Thyroid gland (tissue), 4 donors: ENCODE measurements at regions not wholly inside any gene's neighbourhood (a gene's known extent, or its start where the extent isn't known, plus 50 kb on each side); places are given as distances from the start of the nearest gene placed in this dataset.
A peak's percentile ranks its signal among the peaks of the same experiment; 100 is the strongest.

ENCODE experiments used
- DNase-seq, 2 donors: peaks; one replicate each; pipeline ENCODE4 v3.0.0-alpha.2; 2019
- H3K27ac ChIP-seq, 3 donors: fragments of 200-600 bp; sonication (generic); 1 replicate in 2 of 3; 2 replicates in 1 of 3; pipeline ENCODE4 v1.5.1; 2016 to 2019; ENCODE audit warnings: mild to moderate bottlenecking in 1 of 3, moderate library complexity in 1 of 3
- H3K27me3 ChIP-seq: fragments of 200-600 bp; sonication (generic); one replicate; pipeline ENCODE4 v1.5.1; 2019
- H3K36me3 ChIP-seq, 2 donors: fragments of 200-600 bp; sonication (generic); one replicate each; pipeline ENCODE4 v1.5.1; 2016 to 2019
- H3K4me1 ChIP-seq, 2 donors: fragments of 200-600 bp; sonication (generic); one replicate each; pipeline ENCODE4 v1.5.1; 2017 to 2019
- H3K4me3 ChIP-seq, 3 donors: fragments of 200-600 bp; sonication (generic); replicated peaks in 1 of 3; 1 replicate in 2 of 3; 2 replicates in 1 of 3; pipeline ENCODE4 v1.5.1; 2016; ENCODE audit warnings: mild to moderate bottlenecking in 1 of 3
- H3K9me3 ChIP-seq: fragments of 200-600 bp; sonication (generic); one replicate; pipeline ENCODE4 v1.5.1; 2017
- POLR2A ChIP-seq, 2 donors: fragments of 450-650 bp; IDR thresholded peaks; one replicate each; pipeline ENCODE4 v1.6.1; 2017; ENCODE audit warnings: antibody characterized with exemption in 2 of 2, mild to moderate bottlenecking in 2 of 2, moderate library complexity in 1 of 2
- WGBS, 2 donors: methylation state at CpG; one replicate each; pipeline ENCODE4 v1.1.5; 2017; 5-methylcytosine and 5-hydroxymethylcytosine counted together
- intact Hi-C: fragments of 100-400 bp; cut with DNase I; formaldehyde crosslinking; loops from one replicate; pipeline ENCODE4 v1.15.1; 2023
- TF ChIP-seq, protein P1 (sequence below), 6 experiments: fragments of 200-600 bp in 3 of 6; fragments of 450-650 bp in 3 of 6; sonication (generic) in 3 of 6; IDR thresholded peaks; one replicate each; pipeline ENCODE4 v1.5.1; 2016 to 2019; ENCODE audit warnings: antibody characterized with exemption in 6 of 6, mild to moderate bottlenecking in 2 of 6, inconsistent platforms in 1 of 6, moderate library complexity in 1 of 6

DNA sequence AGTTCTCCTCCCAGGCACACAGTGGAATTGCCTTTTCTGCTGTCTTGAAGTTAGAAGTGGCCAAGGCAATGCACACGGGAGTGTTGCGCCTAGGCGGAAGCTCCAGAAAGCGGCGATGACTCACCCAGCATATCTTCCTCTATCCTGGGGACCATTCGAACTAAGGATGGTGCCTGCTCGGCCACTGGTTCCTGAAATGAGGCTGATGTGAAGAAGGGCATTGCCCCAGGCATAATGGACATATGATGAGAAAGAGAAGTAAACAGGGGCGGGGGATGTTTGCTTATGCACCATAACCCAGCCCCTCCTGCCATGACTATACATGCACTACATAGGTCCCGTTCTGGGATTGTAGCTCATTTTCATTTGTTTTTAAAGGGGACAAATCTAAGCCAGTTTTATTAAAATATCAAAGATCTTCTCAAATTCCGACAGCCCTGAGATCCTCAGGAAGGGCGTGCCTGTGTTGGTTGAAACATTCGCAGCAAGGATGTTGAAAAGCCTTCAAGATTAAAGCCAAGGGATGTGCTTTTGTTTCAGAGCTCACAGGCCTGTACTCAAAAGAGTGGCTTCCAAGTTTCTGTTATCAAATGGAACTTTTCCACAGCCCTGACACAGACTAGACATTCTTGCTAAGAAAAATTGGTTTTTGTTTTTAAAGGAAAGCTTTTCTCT is 218.5 kb downstream of the LY86 start:
- no peak for DNase-seq
- intact Hi-C loops: no loop called here
- Histone ChIP-seq H3K36me3 (no peaks in the 10 kb centered on the region), H3K9me3 (no peaks in the 10 kb centered on the region), H3K27ac (no peak overlapping the region), H3K27me3 (no peaks in the 10 kb centered on the region), H3K4me1 (peaks cover 3 to 11% of the 10 kb centered on the region in 2 donors), H3K4me3 (no peak overlapping the region)
- TF ChIP-seq, protein P1, sequence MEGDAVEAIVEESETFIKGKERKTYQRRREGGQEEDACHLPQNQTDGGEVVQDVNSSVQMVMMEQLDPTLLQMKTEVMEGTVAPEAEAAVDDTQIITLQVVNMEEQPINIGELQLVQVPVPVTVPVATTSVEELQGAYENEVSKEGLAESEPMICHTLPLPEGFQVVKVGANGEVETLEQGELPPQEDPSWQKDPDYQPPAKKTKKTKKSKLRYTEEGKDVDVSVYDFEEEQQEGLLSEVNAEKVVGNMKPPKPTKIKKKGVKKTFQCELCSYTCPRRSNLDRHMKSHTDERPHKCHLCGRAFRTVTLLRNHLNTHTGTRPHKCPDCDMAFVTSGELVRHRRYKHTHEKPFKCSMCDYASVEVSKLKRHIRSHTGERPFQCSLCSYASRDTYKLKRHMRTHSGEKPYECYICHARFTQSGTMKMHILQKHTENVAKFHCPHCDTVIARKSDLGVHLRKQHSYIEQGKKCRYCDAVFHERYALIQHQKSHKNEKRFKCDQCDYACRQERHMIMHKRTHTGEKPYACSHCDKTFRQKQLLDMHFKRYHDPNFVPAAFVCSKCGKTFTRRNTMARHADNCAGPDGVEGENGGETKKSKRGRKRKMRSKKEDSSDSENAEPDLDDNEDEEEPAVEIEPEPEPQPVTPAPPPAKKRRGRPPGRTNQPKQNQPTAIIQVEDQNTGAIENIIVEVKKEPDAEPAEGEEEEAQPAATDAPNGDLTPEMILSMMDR (IDR thresholded peaks at IDR 0.05): no peak
- TF ChIP-seq POLR2A (IDR thresholded peaks at IDR 0.05): no peak
- WGBS, 2 donors: 81 to 85% methylated on average over 12 of the region's 12 CpGs

DNA sequence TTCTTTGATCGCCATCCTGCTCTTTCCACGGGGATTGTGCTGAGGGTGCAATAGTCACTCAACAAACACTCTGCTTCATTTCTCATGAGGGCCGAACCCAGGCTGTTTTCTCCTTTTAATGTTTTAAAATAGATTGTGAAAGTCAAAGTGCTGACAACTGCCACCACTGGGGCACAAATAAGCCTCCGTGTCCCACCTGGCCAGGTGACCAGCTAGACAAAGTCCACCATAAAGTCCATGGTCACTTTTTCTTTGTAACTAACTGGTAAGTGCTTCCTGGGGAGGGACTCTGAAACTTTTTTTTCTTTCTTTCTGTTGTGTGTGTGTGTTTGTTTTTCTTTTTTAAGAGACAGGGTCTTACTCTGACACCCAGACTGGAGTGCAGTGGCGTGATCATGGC is 219.8 kb downstream of the LY86 start:
- Histone ChIP-seq H3K27me3 (no peaks in the 10 kb centered on the region), H3K4me3 (no peak overlapping the region), H3K4me1 (peaks cover 0 to 7% of the 10 kb centered on the region in 2 donors), H3K36me3 (no peaks in the 10 kb centered on the region), H3K9me3 (no peaks in the 10 kb centered on the region), H3K27ac (no peak overlapping the region)
- TF ChIP-seq, protein P1 (IDR thresholded peaks at IDR 0.05): no peak
- no peak for TF ChIP-seq POLR2A (IDR thresholded peaks at IDR 0.05)
- WGBS, 2 donors: 85 to 93% methylated on average over 5 of the region's 5 CpGs
- intact Hi-C loops: no loop called here
- no peak for DNase-seq

DNA sequence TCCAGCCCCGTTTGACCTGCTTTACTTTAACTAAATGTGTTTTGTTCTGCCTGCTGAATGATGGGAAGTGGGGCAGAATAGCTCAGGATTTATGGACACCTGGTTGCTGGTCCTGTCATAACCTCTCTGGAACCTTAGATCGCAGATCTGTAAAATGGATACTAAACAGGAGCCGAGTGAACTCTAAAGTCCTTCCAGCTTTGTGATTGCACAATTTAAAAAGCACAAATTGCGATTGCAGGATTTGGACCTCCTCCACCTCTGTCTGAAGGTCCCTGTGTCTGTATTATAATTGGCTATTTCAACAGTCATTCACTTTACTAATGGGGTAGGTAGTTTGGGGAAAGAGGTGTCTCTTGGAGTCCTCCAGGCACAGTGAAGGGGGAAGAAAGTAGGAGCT is 220.4 kb downstream of the LY86 start:
- H3K27ac ChIP-seq: no peak overlapping the region
- H3K36me3 ChIP-seq: no peaks in the 10 kb centered on the region
- TF ChIP-seq, protein P1 (IDR thresholded peaks at IDR 0.05): no peak
- TF ChIP-seq POLR2A (IDR thresholded peaks at IDR 0.05): no peak
- 75 to 77% methylated on average over 4 of the region's 4 CpGs for WGBS, 2 donors
- no peaks in the 10 kb centered on the region for H3K27me3 ChIP-seq
- intact Hi-C loops: no loop called here
- no peak for DNase-seq
- H3K9me3 ChIP-seq: no peaks in the 10 kb centered on the region
- H3K4me1 ChIP-seq: peaks cover 0 to 7% of the 10 kb centered on the region in 2 donors
- no peak overlapping the region for H3K4me3 ChIP-seq

DNA sequence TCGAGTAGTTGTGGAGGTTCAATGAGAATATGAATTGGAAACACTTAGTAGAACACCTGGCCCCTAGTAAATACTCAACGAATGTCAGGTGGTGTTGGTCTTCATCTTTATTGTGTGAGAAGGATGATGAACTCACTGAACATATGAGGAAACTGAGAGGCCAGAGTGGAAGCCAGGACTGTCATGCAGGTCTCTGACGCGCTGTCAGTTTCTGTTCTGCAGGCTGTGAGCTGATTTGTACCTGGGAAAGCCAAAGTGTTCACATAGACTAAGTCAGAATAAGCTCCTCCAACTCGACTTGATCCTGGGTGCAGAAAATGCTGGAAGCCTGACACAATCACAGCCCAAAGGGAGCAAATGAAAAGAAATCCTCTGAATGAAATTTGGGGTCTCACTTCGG is 222.2 kb downstream of the LY86 start:
- H3K27ac ChIP-seq: no peak overlapping the region
- no peak overlapping the region for H3K4me3 ChIP-seq
- TF ChIP-seq POLR2A (IDR thresholded peaks at IDR 0.05): no peak
- TF ChIP-seq, protein P1 (IDR thresholded peaks at IDR 0.05): no peak
- intact Hi-C loops: no loop called here
- no peaks in the 10 kb centered on the region for H3K36me3 ChIP-seq
- no peak for DNase-seq
- no peaks in the 10 kb centered on the region for H3K9me3 ChIP-seq
- WGBS, 2 donors: 84 to 89% methylated on average over 6 of the region's 6 CpGs
- no peaks in the 10 kb centered on the region for H3K27me3 ChIP-seq
- H3K4me1 ChIP-seq: peaks cover 7 to 9% of the 10 kb centered on the region in 2 donors

GRCh38 chr6:6811128-6812009 is 222.8 kb downstream of the LY86 start:
- WGBS, 2 donors: 49 to 64% methylated on average over 16 of the region's 16 CpGs
- H3K4me3 ChIP-seq: no peak overlapping the region
- no peaks in the 10 kb centered on the region for H3K36me3 ChIP-seq
- H3K9me3 ChIP-seq: no peaks in the 10 kb centered on the region
- peaks cover 7 to 9% of the 10 kb centered on the region in 2 donors for H3K4me1 ChIP-seq
- no peaks in the 10 kb centered on the region for H3K27me3 ChIP-seq
- DNase-seq: no peak
- peak overlapping the region in 2 of 3 donors; percentile 3 to 15 for H3K27ac ChIP-seq
- intact Hi-C loops: no loop called here
- no peak for TF ChIP-seq POLR2A (IDR thresholded peaks at IDR 0.05)
- TF ChIP-seq, protein P1 (IDR thresholded peaks at IDR 0.05): no peak
